Astrocyte of the cerebellum (primary cell): ENCODE measurements at regions not wholly inside any gene's neighbourhood (a gene's known extent, or its start where the extent isn't known, plus 50 kb on each side); places are given as distances from the start of the nearest gene placed in this dataset.

Experiments
- DNase-seq: peaks from one replicate; pipeline ENCODE4 v3.0.0-alpha.2; 2011; ENCODE audit warnings: low read depth
- H3K4me3 ChIP-seq: 2 replicates; pipeline ENCODE4 v1.5.1; 2011; ENCODE audit warnings: mild to moderate bottlenecking, low read depth, low read length, moderate library complexity
- in situ Hi-C: cut with HindIII; loops from 2 replicates; pipeline ENCODE4 v1.10.0; 2017; ENCODE audit warnings: low sequenced_read_pairs
- TF ChIP-seq, protein P1 (sequence below): IDR thresholded peaks from 2 replicates; pipeline ENCODE4 v1.5.1; 2012; ENCODE audit warnings: low read length, low read depth, moderate library complexity, mild to moderate bottlenecking; ENCODE audit errors: missing control alignments

DNA sequence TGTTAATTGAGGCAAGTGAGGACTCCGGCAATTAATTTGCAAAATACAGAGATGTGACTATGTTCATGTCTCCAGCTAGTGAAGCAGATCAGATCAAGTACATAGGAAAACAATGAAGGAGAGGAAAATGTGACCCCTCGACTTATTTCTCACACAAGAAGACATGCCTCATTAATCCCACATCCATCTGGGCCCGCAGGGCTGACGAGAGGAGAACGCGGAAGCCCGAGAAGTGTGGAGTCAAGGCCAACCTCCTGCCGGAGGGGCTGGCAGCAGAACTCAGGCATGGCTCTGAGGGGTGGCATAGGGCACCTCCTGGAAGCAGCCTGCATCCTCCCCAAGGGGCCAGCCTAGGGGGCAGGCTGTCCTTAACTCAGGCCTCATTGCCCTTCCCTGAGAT lies 54.4 kb downstream of the ZNF503 start:
- in situ Hi-C loops, result no loop called here
- DNase-seq, result no peak
- TF ChIP-seq, protein P1, sequence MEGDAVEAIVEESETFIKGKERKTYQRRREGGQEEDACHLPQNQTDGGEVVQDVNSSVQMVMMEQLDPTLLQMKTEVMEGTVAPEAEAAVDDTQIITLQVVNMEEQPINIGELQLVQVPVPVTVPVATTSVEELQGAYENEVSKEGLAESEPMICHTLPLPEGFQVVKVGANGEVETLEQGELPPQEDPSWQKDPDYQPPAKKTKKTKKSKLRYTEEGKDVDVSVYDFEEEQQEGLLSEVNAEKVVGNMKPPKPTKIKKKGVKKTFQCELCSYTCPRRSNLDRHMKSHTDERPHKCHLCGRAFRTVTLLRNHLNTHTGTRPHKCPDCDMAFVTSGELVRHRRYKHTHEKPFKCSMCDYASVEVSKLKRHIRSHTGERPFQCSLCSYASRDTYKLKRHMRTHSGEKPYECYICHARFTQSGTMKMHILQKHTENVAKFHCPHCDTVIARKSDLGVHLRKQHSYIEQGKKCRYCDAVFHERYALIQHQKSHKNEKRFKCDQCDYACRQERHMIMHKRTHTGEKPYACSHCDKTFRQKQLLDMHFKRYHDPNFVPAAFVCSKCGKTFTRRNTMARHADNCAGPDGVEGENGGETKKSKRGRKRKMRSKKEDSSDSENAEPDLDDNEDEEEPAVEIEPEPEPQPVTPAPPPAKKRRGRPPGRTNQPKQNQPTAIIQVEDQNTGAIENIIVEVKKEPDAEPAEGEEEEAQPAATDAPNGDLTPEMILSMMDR, result no peak
- no peak overlapping the region for H3K4me3 ChIP-seq

DNA sequence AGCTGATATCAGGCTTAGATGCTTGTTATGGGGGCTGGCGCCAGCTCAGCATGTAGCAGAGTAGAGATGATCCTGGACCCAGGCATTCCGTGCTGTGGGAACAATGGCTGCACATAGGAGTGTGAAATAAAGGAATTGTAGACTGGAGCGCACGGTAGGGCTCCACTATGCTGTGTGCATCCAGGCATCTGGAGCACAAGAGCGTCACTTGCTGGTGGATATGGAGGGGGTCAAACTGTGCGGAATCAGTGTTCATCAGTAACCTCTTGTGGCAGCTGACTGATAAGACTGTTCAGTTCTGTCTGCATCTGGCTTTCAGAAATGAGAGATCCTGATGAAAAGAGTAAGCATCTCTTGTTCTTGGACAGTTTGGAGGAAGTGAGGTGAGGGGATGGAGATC lies 55.8 kb downstream of the ZNF503 start:
- no peak overlapping the region for H3K4me3 ChIP-seq
- TF ChIP-seq, protein P1, result no peak
- in situ Hi-C loops, result no loop called here
- no peak for DNase-seq

DNA sequence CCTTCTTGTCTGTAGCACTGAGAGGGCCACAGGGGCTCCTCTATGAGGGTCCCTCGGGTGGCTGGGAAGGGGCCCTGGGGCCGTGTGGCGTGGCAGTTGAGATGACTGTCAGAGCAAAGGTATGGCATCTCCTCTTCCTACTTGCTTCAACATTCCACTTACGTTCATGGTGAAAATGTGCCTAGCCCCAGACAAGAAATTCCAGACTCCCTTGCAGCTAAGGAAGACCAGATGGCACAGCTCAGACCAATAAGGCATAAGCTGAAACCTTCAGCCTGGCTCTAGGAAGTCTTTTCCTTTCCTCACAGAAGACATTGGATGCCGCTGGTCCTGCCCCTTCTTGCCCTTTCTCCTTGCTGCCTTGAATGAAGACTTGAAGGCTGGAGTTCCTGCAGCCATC lies 57.4 kb downstream of the ZNF503 start:
- no peak overlapping the region for H3K4me3 ChIP-seq
- in situ Hi-C loops, result no loop called here
- no peak for DNase-seq
- TF ChIP-seq, protein P1, result no peak

DNA sequence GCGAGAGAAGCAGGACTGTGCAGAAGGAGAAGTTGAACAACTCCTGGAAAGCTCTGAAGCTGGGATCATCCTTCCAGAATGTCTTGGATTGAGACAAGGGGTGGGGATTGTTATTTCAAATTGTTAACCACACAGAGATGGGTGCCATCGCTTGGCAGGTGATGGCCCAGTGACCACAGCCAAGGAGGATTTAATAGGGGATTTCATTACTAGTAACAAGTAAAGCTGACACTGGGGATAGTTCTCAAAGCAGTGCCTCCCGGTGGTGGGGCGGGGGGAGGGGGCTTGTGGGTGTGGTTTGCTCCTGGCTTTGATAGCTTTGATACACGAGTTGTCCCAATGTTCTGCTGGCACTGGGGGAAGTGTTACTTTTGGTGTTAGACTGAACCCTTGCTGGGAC lies 59.2 kb downstream of the ZNF503 start:
- in situ Hi-C loops, result no loop called here

DNA sequence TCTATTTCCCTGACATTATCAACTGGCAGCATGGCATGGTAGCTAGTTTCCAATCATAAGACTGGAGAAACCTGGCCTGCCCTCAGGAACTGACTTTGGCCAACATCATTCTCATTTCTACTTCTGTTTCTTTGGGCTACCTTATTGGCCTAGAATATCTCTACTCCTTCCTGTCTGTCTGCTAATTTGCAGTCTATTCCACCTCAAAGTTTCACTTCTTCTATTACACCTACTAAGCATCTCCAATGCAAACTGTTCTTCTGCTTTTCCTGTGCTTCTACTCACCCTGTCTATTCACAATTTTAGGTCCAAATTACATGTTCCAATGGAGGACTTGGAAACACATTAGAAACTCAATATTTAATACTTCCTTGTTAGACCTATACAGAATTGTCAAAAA lies 65.6 kb downstream of the ZNF503 start:
- no peak overlapping the region for H3K4me3 ChIP-seq
- in situ Hi-C loops, result no loop called here
- TF ChIP-seq, protein P1, result no peak
- DNase-seq, result no peak

More for the DNA sequence above, 59.2 kb downstream of the ZNF503 start:
- DNase-seq, result no peak
- H3K4me3 ChIP-seq, result no peak overlapping the region
- TF ChIP-seq, protein P1, result no peak

DNA sequence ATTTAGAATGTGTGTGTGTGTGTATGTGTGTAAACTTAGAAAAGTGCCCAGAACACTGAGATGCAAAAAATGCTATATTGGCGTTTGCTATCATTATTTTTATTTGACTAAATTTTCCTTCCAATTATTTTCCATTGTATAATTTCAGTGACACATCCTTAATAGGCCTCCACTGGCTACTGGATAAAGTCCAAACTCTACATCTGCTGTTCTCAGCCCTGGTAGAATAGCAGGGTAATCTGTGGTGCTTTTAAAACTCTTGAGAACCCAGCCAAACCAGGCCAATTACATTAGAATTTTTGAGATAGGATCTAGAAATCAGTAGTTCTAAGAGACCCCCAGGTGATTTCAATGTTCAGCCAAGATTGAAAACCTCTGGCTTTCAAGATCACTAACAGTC lies 66.4 kb downstream of the ZNF503 start:
- H3K4me3 ChIP-seq, result no peak overlapping the region
- TF ChIP-seq, protein P1, result no peak
- in situ Hi-C loops, result no loop called here
- peak; percentile 9 for DNase-seq

DNA sequence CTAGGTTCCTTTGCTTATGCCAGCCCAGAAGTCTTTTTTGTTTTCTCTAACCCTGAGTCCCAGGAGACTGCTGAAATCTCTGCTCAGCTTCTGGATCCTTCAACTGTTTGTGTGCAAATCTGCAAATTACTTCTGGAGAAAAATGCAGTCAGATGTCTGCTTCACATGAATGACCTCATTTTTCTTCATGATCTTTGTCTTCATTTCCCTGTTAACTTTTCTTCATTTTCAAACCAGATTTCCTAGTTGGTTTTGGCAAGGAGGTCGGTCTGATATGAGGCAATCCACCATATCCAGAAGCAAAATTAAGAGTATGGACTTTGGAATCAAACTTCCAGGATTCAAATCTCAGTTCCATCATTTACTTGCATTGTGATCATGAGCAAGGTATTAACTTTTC lies 66.8 kb downstream of the ZNF503 start:
- in situ Hi-C loops, result no loop called here
- TF ChIP-seq, protein P1, result no peak
- no peak overlapping the region for H3K4me3 ChIP-seq
- no peak for DNase-seq
